ENCODE measurements at regions not wholly inside any gene's neighbourhood (a gene's known extent, or its start where the extent isn't known, plus 50 kb on each side); places are given as distances from the start of the nearest gene placed in this dataset.

- TF ChIP-seq REST (IDR thresholded peaks at IDR 0.05; ENCODE audit: insufficient replicate concordance, low read depth) (no peak), CTCF (IDR thresholded peaks at IDR 0.05; ENCODE audit: insufficient read depth, low read length) (no peak), GABPA (IDR thresholded peaks at IDR 0.05; ENCODE audit: low read depth) (no peak), SPI1 (IDR thresholded peaks at IDR 0.05; ENCODE audit: borderline replicate concordance, low read depth) (no peak), POLR2AphosphoS5 (IDR thresholded peaks at IDR 0.05; ENCODE audit: low read depth) (no peak)
- H3K27me3 ChIP-seq (ENCODE audit: insufficient read depth, poor library complexity, severe bottlenecking), result peaks cover 11% of the 10 kb centered on the region
- no peak overlapping the region for H3K4me3 ChIP-seq (replicated peaks; ENCODE audit: insufficient read depth, low read length)
- DNase-seq (ENCODE audit: low read depth in 1 of 2, low spot score in 1 of 2), result no peak
- H3K27ac ChIP-seq (replicated peaks), result no peak overlapping the region
Observed at GRCh38 chr15:93986400-93986984, 244.9 kb upstream of the MCTP2 start.

GRCh38 chr15:93985925-93986324 lies 245.4 kb upstream of the MCTP2 start:
- no peak overlapping the region for H3K4me3 ChIP-seq (replicated peaks; ENCODE audit: insufficient read depth, low read length)
- DNase-seq (ENCODE audit: low read depth in 1 of 2, low spot score in 1 of 2), result no peak
- TF ChIP-seq REST (IDR thresholded peaks at IDR 0.05; ENCODE audit: insufficient replicate concordance, low read depth) (no peak), CTCF (IDR thresholded peaks at IDR 0.05; ENCODE audit: insufficient read depth, low read length) (no peak), GABPA (IDR thresholded peaks at IDR 0.05; ENCODE audit: low read depth) (no peak), SPI1 (IDR thresholded peaks at IDR 0.05; ENCODE audit: borderline replicate concordance, low read depth) (no peak), POLR2AphosphoS5 (IDR thresholded peaks at IDR 0.05; ENCODE audit: low read depth) (no peak)
- no peak overlapping the region for H3K27ac ChIP-seq (replicated peaks)
- peaks cover 11% of the 10 kb centered on the region for H3K27me3 ChIP-seq (ENCODE audit: insufficient read depth, poor library complexity, severe bottlenecking)

GRCh38 chr15:93985176-93985575 lies 246.2 kb upstream of the MCTP2 start:
- no peak for TF ChIP-seq POLR2AphosphoS5 (IDR thresholded peaks at IDR 0.05; ENCODE audit: low read depth)
- no peak for TF ChIP-seq SPI1 (IDR thresholded peaks at IDR 0.05; ENCODE audit: borderline replicate concordance, low read depth)
- TF ChIP-seq CTCF (IDR thresholded peaks at IDR 0.05; ENCODE audit: insufficient read depth, low read length), result no peak
- TF ChIP-seq REST (IDR thresholded peaks at IDR 0.05; ENCODE audit: insufficient replicate concordance, low read depth), result no peak
- no peak for TF ChIP-seq GABPA (IDR thresholded peaks at IDR 0.05; ENCODE audit: low read depth)
- no peak for DNase-seq (ENCODE audit: low read depth in 1 of 2, low spot score in 1 of 2)
- no peak overlapping the region for H3K27ac ChIP-seq (replicated peaks)
- H3K27me3 ChIP-seq (ENCODE audit: insufficient read depth, poor library complexity, severe bottlenecking), result peaks cover 11% of the 10 kb centered on the region
- H3K4me3 ChIP-seq (replicated peaks; ENCODE audit: insufficient read depth, low read length), result no peak overlapping the region

All from HL-60 (cell line).